ENCODE measurements at regions not wholly inside any gene's neighbourhood (a gene's known extent, or its start where the extent isn't known, plus 50 kb on each side); places are given as distances from the start of the nearest gene placed in this dataset.

DNA sequence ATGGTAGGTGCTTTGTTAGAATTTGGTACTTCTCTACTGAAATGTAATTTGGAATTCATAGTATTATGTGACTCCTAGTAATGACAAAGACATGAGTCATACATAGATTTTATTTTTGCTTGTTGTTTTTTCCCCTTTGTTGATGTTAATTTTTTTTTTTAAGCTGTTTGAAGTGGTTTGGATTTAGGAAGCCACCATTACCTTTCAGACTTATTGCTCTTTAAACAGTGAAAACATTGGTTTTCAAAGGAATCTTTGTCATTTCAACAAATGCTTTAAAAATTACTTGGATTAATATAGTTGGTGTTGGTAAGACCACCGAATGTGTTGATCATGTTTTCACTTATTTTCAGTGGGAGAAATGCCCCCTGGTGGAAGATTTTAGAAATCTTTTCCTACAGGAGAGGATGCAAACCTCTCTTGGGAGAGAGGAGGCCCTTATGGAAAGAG lies 170.1 kb upstream of the PITX1 start (continued):
- TF ChIP-seq, protein P1, sequence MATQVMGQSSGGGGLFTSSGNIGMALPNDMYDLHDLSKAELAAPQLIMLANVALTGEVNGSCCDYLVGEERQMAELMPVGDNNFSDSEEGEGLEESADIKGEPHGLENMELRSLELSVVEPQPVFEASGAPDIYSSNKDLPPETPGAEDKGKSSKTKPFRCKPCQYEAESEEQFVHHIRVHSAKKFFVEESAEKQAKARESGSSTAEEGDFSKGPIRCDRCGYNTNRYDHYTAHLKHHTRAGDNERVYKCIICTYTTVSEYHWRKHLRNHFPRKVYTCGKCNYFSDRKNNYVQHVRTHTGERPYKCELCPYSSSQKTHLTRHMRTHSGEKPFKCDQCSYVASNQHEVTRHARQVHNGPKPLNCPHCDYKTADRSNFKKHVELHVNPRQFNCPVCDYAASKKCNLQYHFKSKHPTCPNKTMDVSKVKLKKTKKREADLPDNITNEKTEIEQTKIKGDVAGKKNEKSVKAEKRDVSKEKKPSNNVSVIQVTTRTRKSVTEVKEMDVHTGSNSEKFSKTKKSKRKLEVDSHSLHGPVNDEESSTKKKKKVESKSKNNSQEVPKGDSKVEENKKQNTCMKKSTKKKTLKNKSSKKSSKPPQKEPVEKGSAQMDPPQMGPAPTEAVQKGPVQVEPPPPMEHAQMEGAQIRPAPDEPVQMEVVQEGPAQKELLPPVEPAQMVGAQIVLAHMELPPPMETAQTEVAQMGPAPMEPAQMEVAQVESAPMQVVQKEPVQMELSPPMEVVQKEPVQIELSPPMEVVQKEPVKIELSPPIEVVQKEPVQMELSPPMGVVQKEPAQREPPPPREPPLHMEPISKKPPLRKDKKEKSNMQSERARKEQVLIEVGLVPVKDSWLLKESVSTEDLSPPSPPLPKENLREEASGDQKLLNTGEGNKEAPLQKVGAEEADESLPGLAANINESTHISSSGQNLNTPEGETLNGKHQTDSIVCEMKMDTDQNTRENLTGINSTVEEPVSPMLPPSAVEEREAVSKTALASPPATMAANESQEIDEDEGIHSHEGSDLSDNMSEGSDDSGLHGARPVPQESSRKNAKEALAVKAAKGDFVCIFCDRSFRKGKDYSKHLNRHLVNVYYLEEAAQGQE (IDR thresholded peaks at IDR 0.05; ENCODE audit: low read depth, low read length), result no peak

DNA sequence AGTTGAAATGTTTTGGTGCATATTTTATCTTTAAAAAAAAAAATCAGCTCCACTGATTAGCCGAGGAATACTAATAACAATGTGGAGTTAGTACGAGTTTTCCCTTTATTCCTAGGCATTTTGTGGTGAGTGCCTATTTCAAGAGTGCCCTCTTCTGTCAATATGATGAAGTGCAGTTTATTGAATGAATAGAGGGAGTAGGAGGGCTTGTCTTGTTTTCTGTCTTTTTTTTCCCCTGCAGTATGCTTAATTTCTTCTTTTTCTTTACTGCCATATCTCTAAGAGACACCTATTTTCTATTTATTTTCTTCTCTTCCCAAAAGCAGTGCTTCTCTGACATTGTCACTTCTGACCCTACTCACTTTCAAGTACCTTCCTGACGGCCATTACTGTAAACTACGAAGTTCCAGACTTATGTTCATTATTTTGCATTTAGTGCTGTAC lies 169.6 kb upstream of the PITX1 start:
- no peak overlapping the region for H3K9ac ChIP-seq
- H3K4me2 ChIP-seq, result no peak overlapping the region
- H3K4me1 ChIP-seq (ENCODE audit: control insufficient read depth in 1 of 2, insufficient read depth in 2 of 2, low read depth in 1 of 2, low read length in 1 of 2), result 0 out of 4 replicates have a peak, but pooled peaks cover 0 to 8% of the 10 kb centered on the region in 2 experiments
- ChIA-PET CTCF (interaction anchor here (0.9 to 4.4 kb wide), 14 partner anchors 9 to 135 kb away, joined by 3 to 26 read pairs (median 6); no protein-coding TSS in a partner anchor), POLR2A (no interaction called here)
- peaks cover 20% of the 10 kb centered on the region; the same call in 1 of the 2 replicates for H3K9me3 ChIP-seq
- no peaks in the 10 kb centered on the region for H3K9me2 ChIP-seq
- WGBS (ENCODE audit: low lambda C conversion rate), result 54% methylated on average over 4 of the region's 4 CpGs
- no peak overlapping the region for H3K4me3 ChIP-seq (ENCODE audit: low read depth in 2 of 2, low read length in 1 of 2)
- H3K36me3 ChIP-seq (replicated peaks in 1 of 2; ENCODE audit: control insufficient read depth in 1 of 2, insufficient read depth in 2 of 2, low read length in 1 of 2), result no peaks in the 10 kb centered on the region
- H4K20me1 ChIP-seq (ENCODE audit: insufficient read depth), result no peaks in the 10 kb centered on the region
- no peaks in the 10 kb centered on the region for H3K79me2 ChIP-seq (ENCODE audit: insufficient read depth)
- no peaks in the 10 kb centered on the region for H3K27me3 ChIP-seq (ENCODE audit: insufficient read depth)
- TF ChIP-seq JUND (IDR thresholded peaks at IDR 0.05), result no peak
- no peak for TF ChIP-seq NFIC (IDR thresholded peaks at IDR 0.05; ENCODE audit: borderline replicate concordance)
- TF ChIP-seq, protein P2, sequence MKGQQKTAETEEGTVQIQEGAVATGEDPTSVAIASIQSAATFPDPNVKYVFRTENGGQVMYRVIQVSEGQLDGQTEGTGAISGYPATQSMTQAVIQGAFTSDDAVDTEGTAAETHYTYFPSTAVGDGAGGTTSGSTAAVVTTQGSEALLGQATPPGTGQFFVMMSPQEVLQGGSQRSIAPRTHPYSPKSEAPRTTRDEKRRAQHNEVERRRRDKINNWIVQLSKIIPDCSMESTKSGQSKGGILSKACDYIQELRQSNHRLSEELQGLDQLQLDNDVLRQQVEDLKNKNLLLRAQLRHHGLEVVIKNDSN (IDR thresholded peaks at IDR 0.05; ENCODE audit: borderline replicate concordance, low read depth), result no peak
- no peak for TF ChIP-seq NRF1 (IDR thresholded peaks at IDR 0.05; ENCODE audit: low read depth, low read length)
- no peak for TF ChIP-seq FOXM1 (IDR thresholded peaks at IDR 0.05; ENCODE audit: low read depth)
- TF ChIP-seq RAD21 (IDR thresholded peaks at IDR 0.05; ENCODE audit: low read length), result peak; percentile 57
- no peak for TF ChIP-seq TCF12 (IDR thresholded peaks at IDR 0.05)
- TF ChIP-seq, protein P3, sequence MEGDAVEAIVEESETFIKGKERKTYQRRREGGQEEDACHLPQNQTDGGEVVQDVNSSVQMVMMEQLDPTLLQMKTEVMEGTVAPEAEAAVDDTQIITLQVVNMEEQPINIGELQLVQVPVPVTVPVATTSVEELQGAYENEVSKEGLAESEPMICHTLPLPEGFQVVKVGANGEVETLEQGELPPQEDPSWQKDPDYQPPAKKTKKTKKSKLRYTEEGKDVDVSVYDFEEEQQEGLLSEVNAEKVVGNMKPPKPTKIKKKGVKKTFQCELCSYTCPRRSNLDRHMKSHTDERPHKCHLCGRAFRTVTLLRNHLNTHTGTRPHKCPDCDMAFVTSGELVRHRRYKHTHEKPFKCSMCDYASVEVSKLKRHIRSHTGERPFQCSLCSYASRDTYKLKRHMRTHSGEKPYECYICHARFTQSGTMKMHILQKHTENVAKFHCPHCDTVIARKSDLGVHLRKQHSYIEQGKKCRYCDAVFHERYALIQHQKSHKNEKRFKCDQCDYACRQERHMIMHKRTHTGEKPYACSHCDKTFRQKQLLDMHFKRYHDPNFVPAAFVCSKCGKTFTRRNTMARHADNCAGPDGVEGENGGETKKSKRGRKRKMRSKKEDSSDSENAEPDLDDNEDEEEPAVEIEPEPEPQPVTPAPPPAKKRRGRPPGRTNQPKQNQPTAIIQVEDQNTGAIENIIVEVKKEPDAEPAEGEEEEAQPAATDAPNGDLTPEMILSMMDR (IDR thresholded peaks at IDR 0.05), result peak; percentile 51
- H3K27ac ChIP-seq (ENCODE audit: low read depth in 2 of 2, low read length in 1 of 2), result no peak overlapping the region
- H3F3A ChIP-seq (replicated peaks; ENCODE audit: insufficient read depth), result no peaks in the 10 kb centered on the region
- H2AFZ ChIP-seq (ENCODE audit: low read depth), result no peak overlapping the region
- no peak for DNase-seq
